ENCODE measurements at regions not wholly inside any gene's neighbourhood (a gene's known extent, or its start where the extent isn't known, plus 50 kb on each side); places are given as distances from the start of the nearest gene placed in this dataset.

DNA sequence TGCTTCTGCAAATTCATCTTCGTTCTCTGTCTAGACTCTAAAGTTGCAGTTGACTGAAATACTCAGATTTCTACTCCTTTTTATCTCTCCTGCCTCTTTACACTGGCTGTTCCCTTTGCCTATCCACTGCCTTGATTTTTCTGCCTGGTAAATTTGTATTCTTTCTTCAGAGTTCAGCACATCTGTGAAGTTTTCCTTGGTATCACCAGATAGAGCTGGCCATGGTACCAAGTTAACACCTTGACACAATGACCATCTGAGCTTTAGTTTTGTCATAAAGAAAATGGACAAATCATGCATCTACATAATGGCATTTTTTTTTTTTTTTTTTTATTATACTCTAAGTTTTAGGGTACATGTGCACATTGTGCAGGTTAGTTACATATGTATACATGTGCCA is 143.0 kb downstream of the PPP1R3A start:
- no peaks in the 10 kb centered on the region for H3K36me3 ChIP-seq (ENCODE audit: insufficient read depth, low read length)
- no peaks in the 10 kb centered on the region for H3K79me2 ChIP-seq (ENCODE audit: insufficient read depth, low read length)
- no peak overlapping the region for H3K27ac ChIP-seq (ENCODE audit: low read length)
- ATAC-seq (ENCODE audit: insufficient read depth, low read depth) (no peak), DNase-seq (no peak)
- H3K9me3 ChIP-seq (ENCODE audit: insufficient read depth, low read length, severe bottlenecking): no peaks in the 10 kb centered on the region
- H3K9ac ChIP-seq (ENCODE audit: low read depth, low read length): no peak overlapping the region
- H3K4me3 ChIP-seq (ENCODE audit: low read depth in 1 of 2, low read length in 2 of 2): no peak overlapping the region
- no peak for TF ChIP-seq EZH2 (IDR thresholded peaks at IDR 0.05; ENCODE audit: borderline replicate concordance, low read depth, low read length, severe bottlenecking)
- no peak for TF ChIP-seq CTCF (IDR thresholded peaks at IDR 0.05; ENCODE audit: borderline replicate concordance, extremely low read depth, low read length, poor library complexity, severe bottlenecking)
- H4K20me1 ChIP-seq (ENCODE audit: insufficient read depth, low read length): no peaks in the 10 kb centered on the region
- no peaks in the 10 kb centered on the region for H3K4me1 ChIP-seq (ENCODE audit: insufficient read depth, low read length)
- H2AFZ ChIP-seq (ENCODE audit: low read depth, low read length): no peak overlapping the region
- no peak overlapping the region for H3K4me2 ChIP-seq (ENCODE audit: insufficient read depth, low read length)
- H3K27me3 ChIP-seq (ENCODE audit: insufficient read depth, low read length, poor library complexity): no peaks in the 10 kb centered on the region

- H3K79me2 ChIP-seq (ENCODE audit: insufficient read depth, low read length): no peaks in the 10 kb centered on the region
- H2AFZ ChIP-seq (ENCODE audit: low read depth, low read length): no peak overlapping the region
- no peaks in the 10 kb centered on the region for H3K4me1 ChIP-seq (ENCODE audit: insufficient read depth, low read length)
- DNase-seq (no peak), ATAC-seq (ENCODE audit: insufficient read depth, low read depth) (no peak)
- no peak overlapping the region for H3K27ac ChIP-seq (ENCODE audit: low read length)
- H3K36me3 ChIP-seq (ENCODE audit: insufficient read depth, low read length): no peaks in the 10 kb centered on the region
- H4K20me1 ChIP-seq (ENCODE audit: insufficient read depth, low read length): no peaks in the 10 kb centered on the region
- TF ChIP-seq EZH2 (IDR thresholded peaks at IDR 0.05; ENCODE audit: borderline replicate concordance, low read depth, low read length, severe bottlenecking) (no peak), CTCF (IDR thresholded peaks at IDR 0.05; ENCODE audit: borderline replicate concordance, extremely low read depth, low read length, poor library complexity, severe bottlenecking) (no peak)
- no peaks in the 10 kb centered on the region for H3K9me3 ChIP-seq (ENCODE audit: insufficient read depth, low read length, severe bottlenecking)
- no peaks in the 10 kb centered on the region for H3K27me3 ChIP-seq (ENCODE audit: insufficient read depth, low read length, poor library complexity)
- no peak overlapping the region for H3K4me2 ChIP-seq (ENCODE audit: insufficient read depth, low read length)
- H3K4me3 ChIP-seq (ENCODE audit: low read depth in 1 of 2, low read length in 2 of 2): no peak overlapping the region
- no peak overlapping the region for H3K9ac ChIP-seq (ENCODE audit: low read depth, low read length)
These were observed 143.4 kb downstream of the PPP1R3A start for GRCh38 chr7:113775401-113775800.

DNA sequence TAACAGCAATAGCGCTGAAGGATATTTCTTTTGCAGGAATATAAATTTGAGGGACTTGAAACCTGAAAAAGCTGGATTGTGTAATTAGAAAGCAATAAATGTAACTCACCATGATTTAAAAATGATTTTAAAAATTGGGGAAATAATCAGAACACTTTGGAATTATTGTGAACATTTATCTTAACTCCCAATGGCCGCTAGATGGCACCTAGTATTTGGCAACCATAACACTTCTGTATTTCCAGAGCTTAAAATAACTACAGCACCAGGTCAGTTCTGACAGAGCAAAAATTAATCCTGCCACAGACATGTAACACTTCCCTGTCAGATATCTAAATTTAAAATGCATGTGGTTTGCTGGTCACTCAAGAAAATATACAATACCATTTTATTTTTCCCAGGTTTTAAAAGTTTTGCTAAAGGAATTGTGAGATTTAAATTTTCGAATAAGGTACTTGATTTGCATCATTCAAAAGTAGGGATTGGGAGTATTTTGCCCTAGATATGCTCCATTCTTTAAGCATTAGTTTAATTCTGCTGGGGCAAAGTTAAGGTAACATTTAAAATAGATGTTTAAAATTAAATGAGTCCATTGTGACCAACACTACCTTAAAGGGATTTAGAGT is 144.5 kb downstream of the PPP1R3A start:
- no peak overlapping the region for H3K27ac ChIP-seq (ENCODE audit: low read length)
- no peaks in the 10 kb centered on the region for H3K36me3 ChIP-seq (ENCODE audit: insufficient read depth, low read length)
- no peaks in the 10 kb centered on the region for H3K27me3 ChIP-seq (ENCODE audit: insufficient read depth, low read length, poor library complexity)
- TF ChIP-seq EZH2 (IDR thresholded peaks at IDR 0.05; ENCODE audit: borderline replicate concordance, low read depth, low read length, severe bottlenecking) (no peak), CTCF (IDR thresholded peaks at IDR 0.05; ENCODE audit: borderline replicate concordance, extremely low read depth, low read length, poor library complexity, severe bottlenecking) (peak; percentile 72)
- H3K9me3 ChIP-seq (ENCODE audit: insufficient read depth, low read length, severe bottlenecking): no peaks in the 10 kb centered on the region
- DNase-seq (no peak), ATAC-seq (ENCODE audit: insufficient read depth, low read depth) (peak; percentile 69)
- H3K4me1 ChIP-seq (ENCODE audit: insufficient read depth, low read length): no peaks in the 10 kb centered on the region
- H3K79me2 ChIP-seq (ENCODE audit: insufficient read depth, low read length): no peaks in the 10 kb centered on the region
- H4K20me1 ChIP-seq (ENCODE audit: insufficient read depth, low read length): no peaks in the 10 kb centered on the region
- H3K4me2 ChIP-seq (ENCODE audit: insufficient read depth, low read length): no peak overlapping the region
- no peak overlapping the region for H3K4me3 ChIP-seq (ENCODE audit: low read depth in 1 of 2, low read length in 2 of 2)
- H3K9ac ChIP-seq (ENCODE audit: low read depth, low read length): no peak overlapping the region
- H2AFZ ChIP-seq (ENCODE audit: low read depth, low read length): no peak overlapping the region

All from DND-41 (cell line).